GM18951 (cell line): ENCODE measurements at regions not wholly inside any gene's neighbourhood (a gene's known extent, or its start where the extent isn't known, plus 50 kb on each side); places are given as distances from the start of the nearest gene placed in this dataset.

ENCODE experiments used
- POLR2A ChIP-seq: IDR thresholded peaks from 4 replicates; pipeline ENCODE4 v1.6.1; 2011; ENCODE audit warnings: mild to moderate bottlenecking; ENCODE audit not compliant: insufficient read length, insufficient read depth; ENCODE audit errors: extremely low read depth
- in situ Hi-C: fragments of 300-500 bp; cut with MboI; formaldehyde crosslinking; loops from one replicate; pipeline ENCODE4 v1.12.0; 2022; ENCODE audit warnings: low sequenced_read_pairs, mixed read lengths, inconsistent platforms; ENCODE audit not compliant: unreplicated experiment

- in situ Hi-C loops: no loop called here
- no peak for TF ChIP-seq POLR2A
These were observed 881.8 kb downstream of the SLC4A3 start for GRCh38 chr2:220509096-220509757.

GRCh38 chr2:220509966-220510365, 882.5 kb downstream of the SLC4A3 start:
- in situ Hi-C loops: no loop called here
- no peak for TF ChIP-seq POLR2A

GRCh38 chr2:220510668-220511067, 883.2 kb downstream of the SLC4A3 start:
- TF ChIP-seq POLR2A: no peak
- in situ Hi-C loops: no loop called here

GRCh38 chr2:220512419-220512818, 885.0 kb downstream of the SLC4A3 start:
- in situ Hi-C loops: no loop called here
- no peak for TF ChIP-seq POLR2A

GRCh38 chr2:220513573-220514288, 886.3 kb downstream of the SLC4A3 start:
- no peak for TF ChIP-seq POLR2A

GRCh38 chr2:220521551-220521950, 894.1 kb downstream of the SLC4A3 start:
- in situ Hi-C loops: no loop called here

More at GRCh38 chr2:220513573-220514288, 886.3 kb downstream of the SLC4A3 start:
- in situ Hi-C loops: no loop called here

GRCh38 chr2:220528180-220528675, 900.8 kb downstream of the SLC4A3 start:
- TF ChIP-seq POLR2A: no peak
- in situ Hi-C loops: no loop called here

More at GRCh38 chr2:220521551-220521950, 894.1 kb downstream of the SLC4A3 start:
- no peak for TF ChIP-seq POLR2A

- in situ Hi-C loops: no loop called here
- TF ChIP-seq POLR2A: no peak
These were observed 903.8 kb downstream of the SLC4A3 start for GRCh38 chr2:220531216-220531615.

GRCh38 chr2:220533485-220533884, 906.1 kb downstream of the SLC4A3 start:
- no peak for TF ChIP-seq POLR2A
- in situ Hi-C loops: no loop called here

GRCh38 chr2:220539481-220539880, 912.1 kb downstream of the SLC4A3 start:
- no peak for TF ChIP-seq POLR2A
- in situ Hi-C loops: no loop called here

- TF ChIP-seq POLR2A: no peak
These were observed 916.6 kb downstream of the SLC4A3 start for GRCh38 chr2:220544049-220544448.

GRCh38 chr2:220550995-220551700, 923.7 kb downstream of the SLC4A3 start:
- in situ Hi-C loops: no loop called here

More at GRCh38 chr2:220544049-220544448, 916.6 kb downstream of the SLC4A3 start:
- in situ Hi-C loops: no loop called here

GRCh38 chr2:220552790-220553535, 925.5 kb downstream of the SLC4A3 start:
- in situ Hi-C loops: no loop called here
- TF ChIP-seq POLR2A: no peak

More at GRCh38 chr2:220550995-220551700, 923.7 kb downstream of the SLC4A3 start:
- no peak for TF ChIP-seq POLR2A
